ENCODE measurements at regions not wholly inside any gene's neighbourhood (a gene's known extent, or its start where the extent isn't known, plus 50 kb on each side); places are given as distances from the start of the nearest gene placed in this dataset.
"Not testable (repeated sequence)": the region's sequence is repeated elsewhere in the genome, so short reads cannot be mapped to it uniquely, and the experiment has no call there.

- no peak for DNase-seq (ENCODE audit: low read depth)
Measured at GRCh38 chr2:221914334-221914880, 342.3 kb upstream of the EPHA4 start.

DNA sequence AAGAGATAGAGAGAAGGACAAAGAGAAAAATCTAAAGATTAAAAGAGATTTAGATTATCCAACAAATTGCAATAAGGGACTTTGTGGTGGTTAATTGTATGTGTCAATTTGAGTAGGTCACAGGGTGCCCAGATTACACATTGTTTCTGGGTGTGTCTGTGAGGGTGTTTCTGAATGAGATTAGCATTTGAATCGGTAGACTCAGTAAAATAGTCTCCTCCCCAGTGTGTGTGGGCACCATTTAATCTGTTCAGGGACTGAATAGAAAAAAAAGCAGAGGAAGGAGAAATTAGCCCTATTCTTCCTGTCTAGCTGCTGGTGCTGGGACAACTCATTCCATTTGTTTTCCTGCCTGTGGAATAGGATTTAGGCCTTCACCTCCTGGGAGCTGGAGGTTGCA, 339.8 kb upstream of the EPHA4 start:
- DNase-seq (ENCODE audit: low read depth): no peak

GRCh38 chr2:221911321-221911720, 339.2 kb upstream of the EPHA4 start:
- no peak for DNase-seq (ENCODE audit: low read depth)

GRCh38 chr2:221908518-221908917, 336.4 kb upstream of the EPHA4 start:
- DNase-seq (ENCODE audit: low read depth): no peak

DNA sequence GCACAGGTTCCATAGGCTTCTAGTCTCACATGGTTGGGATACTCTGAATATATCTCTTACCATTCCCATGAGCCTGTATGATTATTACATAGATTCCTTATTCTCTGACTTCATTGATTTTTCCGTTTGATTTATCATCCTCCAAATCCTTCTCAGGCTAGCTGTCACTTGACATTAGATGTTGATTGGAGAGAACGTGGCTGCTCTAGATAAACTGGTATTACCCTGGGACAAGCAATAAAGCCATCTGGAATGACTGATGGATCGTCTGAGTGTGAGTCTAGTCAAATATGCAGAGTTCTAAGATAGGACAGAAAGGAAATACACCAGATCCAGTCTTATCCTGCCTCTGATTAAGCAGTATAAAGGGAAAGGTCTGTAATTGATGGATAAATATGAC, 325.6 kb upstream of the EPHA4 start:
- DNase-seq (ENCODE audit: low read depth): no peak

DNA sequence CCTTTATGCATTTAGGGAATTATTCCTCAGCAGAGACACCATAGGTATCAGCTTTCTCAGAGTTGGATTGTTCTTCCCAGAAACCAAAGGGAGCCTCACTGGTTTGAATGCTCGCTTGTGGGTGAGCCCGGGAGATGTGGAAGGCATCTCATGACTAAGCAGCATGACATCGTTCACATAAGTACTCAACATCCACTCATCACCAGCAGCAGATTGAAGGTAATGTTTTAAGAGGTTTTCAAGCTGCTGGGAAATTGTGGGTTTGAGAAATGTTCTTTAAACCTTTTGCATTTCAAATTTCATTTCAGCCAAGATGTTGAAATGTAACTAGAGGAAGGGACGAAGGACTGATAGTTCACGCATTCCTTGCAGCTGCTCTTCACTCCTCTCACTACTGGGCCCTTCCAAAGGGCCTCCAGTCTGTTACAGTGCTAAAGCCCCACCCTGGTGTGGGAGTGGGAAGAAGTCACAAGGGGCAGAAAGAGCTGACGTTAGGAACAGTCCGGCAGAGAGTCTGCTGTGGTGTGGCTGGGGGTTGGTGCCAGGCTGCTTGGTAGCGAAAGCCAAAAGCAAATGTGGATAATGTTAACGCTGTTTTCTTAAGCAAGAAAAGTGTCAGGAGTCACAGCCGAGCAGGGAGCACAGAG, 324.5 kb upstream of the EPHA4 start:
- peak; percentile 14 for DNase-seq (ENCODE audit: low read depth)

DNA sequence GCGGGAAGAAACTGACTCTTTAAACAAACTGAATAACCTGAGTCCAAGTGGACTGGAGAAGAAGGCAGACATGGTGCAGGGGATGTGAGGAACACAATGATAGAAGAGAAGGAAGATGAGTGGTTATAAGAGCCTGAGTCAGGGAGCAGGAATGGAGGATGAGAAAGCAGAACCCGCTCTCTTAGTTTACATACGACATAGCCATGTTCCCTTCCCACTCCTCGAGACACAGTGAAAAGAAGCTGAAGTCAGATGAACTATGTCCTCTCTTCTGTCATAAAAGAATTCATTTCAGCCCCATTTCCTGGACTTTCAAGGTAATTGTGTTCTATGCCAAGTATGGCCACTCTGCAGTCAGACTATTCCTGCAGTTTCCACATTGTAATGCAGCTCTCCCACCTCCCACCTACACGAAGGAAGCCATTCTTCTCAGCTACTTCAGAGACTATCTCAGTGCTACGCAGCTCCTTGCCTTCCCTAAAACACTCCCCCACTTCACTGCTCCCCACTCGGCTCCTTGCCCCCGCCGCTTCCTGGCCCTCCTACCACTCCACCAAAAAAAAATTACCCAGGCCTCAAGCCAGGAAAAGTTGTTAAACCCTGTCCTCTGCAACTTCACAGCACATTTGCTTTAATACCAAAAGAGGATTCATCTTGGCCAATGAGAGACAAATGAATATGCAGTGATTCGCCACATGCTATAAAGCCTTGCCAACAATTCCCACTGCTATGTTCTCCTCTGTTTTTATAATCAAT, 323.4 kb upstream of the EPHA4 start:
- DNase-seq (ENCODE audit: low read depth): no peak

- no peak for DNase-seq (ENCODE audit: low read depth)
Measured at GRCh38 chr2:221893501-221893900, 321.4 kb upstream of the EPHA4 start.

DNA sequence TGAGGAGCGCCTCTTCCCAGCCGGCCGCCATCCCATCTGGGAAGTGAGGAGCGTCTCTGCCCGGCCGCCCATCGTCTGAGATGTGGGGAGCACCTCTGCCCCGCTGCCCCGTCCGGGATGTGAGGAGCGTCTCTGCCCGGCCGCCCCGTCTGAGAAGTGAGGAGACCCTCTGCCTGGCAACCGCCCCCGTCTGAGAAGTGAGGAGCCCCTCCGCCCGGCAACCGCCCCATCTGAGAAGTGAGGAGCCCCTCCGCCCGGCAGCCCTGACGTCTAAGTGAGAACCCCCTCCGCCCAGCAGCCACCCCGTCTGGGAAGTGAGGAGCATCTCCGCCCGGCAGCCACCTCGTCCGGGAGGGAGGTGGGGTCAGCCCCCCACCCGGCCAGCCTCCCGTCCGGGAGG, 319.9 kb upstream of the EPHA4 start:
- not testable (repeated sequence) for DNase-seq (ENCODE audit: low read depth)

DNA sequence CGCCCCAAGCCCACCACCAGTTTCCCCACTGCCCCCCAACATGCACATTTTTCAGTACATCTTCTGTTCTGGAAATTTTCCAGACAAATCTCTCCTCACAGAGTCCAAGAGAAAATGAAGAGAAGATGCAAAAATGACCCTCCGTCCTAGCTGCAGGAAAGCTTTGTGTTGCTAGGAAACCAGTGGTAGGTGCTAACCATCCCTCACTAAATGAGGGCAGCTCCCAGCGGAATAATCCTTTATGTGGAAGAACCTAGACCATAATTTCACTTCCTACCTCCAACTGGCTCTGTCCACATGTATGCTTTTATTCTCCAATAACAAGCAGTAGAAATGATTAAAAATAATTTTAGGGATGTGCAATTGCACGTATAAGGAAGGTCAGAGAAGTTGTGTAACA, 311.9 kb upstream of the EPHA4 start:
- DNase-seq (ENCODE audit: low read depth): no peak

- DNase-seq (ENCODE audit: low read depth): no peak
Measured at GRCh38 chr2:221876016-221876415, 303.9 kb upstream of the EPHA4 start.

DNA sequence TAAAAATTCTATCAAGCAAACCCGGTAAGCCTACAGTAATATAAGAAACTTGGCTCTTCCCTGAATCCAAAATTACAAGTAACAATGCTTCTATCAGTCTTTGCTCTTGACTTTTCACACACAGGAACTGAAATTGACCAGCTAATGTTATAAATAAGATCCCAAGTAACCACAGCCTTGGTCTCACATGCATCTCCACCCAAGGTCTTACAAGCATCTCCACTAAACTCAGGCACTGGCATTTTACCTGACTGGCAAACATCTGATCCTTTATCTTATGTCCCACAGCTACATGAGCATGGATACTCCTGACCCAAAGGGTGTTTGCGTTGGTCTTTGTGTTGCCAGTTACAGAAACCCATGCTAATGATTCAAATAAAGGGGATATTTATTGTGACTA, 302.3 kb upstream of the EPHA4 start:
- no peak for DNase-seq (ENCODE audit: low read depth)

DNA sequence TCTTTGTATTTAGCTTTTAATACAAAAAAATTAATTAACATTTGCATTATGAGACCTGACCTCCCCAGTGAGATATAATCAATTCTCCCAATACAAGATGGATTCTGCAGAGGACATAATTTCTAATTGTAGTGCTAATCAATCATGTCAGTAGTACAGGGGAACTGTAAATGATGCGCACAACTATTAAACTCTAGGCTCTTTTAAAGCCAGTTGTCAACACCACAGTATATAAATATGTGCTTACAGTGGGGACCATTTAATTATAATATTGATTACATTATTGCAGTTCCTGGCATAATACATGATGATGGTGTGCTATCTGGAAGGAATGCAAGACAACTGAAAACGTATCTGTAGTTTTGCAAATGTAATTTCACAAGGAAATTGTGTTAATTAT, 285.6 kb upstream of the EPHA4 start:
- DNase-seq (ENCODE audit: low read depth): no peak

- DNase-seq (ENCODE audit: low read depth): no peak
Measured at GRCh38 chr2:221853297-221853696, 281.2 kb upstream of the EPHA4 start.

- DNase-seq (ENCODE audit: low read depth): no peak
Measured at GRCh38 chr2:221851531-221852045, 279.5 kb upstream of the EPHA4 start.

- no peak for DNase-seq (ENCODE audit: low read depth)
Measured at GRCh38 chr2:221850076-221850475, 278.0 kb upstream of the EPHA4 start.

DNA sequence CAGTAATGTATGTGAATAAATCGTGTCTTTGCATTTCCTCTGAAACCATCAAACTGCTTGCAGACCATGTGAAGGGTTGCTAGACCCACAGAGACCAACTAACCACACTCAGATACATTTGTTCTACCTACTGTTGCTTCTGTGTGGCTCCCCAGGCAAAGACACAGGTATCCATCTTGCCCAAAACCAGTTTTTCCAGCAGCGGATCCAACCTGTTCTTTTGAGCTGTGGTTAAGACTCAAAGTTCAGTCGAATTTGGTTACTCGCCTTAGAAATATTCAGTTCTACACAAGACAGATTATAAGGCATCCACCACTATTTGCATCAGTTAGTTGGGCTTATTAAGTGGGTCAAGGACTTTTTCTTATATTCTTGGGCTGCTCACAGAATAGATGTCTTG, 276.2 kb upstream of the EPHA4 start:
- DNase-seq (ENCODE audit: low read depth): no peak

DNA sequence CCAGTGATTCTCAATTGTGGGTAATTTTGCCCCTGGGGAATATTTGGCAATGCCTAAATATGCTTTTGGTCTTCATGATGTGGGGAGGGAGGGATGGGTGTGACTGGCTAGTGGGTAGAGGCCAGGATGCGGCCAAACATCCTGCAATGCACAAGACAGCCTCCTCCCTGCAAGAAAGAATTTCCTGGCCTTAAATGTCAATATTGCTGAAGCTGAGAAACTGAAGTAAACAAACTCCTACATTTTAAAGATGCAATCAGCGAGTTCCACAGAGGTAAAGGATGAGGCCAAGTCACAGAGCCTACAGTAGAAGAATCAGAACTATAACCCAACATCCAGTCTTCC, 272.9 kb upstream of the EPHA4 start:
- no peak for DNase-seq (ENCODE audit: low read depth)

DNA sequence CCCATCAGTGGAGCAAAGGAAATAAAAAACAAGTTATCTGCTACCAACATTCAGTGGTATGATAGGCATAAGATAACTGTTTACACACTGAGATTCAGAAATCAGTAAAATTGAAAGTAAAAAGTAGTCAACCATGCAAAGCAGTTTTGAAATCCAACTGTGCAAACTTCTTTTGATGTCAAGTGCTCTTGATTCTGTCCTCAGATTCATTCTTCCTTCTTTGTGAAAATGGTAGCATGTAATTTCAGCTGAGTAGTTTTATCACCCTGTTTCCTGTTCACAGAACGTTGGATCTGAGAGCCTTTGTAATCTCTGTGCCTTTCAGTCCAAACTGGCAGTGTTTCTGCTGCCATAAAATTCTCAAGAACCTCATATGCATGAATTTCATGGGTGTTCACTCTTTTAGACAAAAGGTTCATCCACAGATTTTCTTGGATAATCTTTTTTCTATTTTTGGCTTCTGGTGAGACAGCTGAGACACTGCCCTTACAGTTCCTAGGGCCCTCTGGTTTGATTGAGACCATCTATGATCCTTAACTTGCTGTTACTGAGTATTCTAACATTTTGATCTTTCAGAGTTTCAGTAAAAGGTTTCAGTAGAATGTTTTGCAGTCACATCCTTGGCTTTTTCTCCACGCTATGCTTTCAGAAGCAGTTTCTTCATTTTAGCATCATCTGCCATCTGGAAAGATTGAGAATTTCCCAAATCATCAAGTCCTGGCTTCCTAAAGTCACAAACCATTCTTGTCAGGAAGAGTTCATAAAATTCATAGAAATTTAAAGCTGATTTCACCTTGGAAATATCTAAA, 272.3 kb upstream of the EPHA4 start:
- no peak for DNase-seq (ENCODE audit: low read depth)

DNA sequence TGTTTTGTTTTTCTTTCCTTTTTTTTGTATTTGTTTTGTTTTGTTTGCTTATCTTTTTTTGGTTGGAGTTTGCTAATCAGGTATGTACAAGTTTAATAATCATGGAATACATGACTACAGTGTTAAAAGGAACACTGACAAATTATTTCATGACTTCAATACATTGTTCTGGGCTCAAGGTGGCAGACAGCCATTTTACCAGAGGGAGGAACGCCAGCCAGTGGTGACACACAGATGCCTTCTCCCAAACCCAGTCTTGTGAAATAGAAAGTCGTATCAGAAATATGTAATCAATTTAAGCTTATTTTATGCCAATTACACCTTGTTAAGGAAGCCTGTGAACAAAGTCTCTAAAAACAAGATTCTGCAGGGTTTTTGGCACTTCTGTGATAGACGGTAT, 264.0 kb upstream of the EPHA4 start:
- no peak for DNase-seq (ENCODE audit: low read depth)

GRCh38 chr2:221833966-221834365, 261.9 kb upstream of the EPHA4 start:
- DNase-seq (ENCODE audit: low read depth): no peak

DNA sequence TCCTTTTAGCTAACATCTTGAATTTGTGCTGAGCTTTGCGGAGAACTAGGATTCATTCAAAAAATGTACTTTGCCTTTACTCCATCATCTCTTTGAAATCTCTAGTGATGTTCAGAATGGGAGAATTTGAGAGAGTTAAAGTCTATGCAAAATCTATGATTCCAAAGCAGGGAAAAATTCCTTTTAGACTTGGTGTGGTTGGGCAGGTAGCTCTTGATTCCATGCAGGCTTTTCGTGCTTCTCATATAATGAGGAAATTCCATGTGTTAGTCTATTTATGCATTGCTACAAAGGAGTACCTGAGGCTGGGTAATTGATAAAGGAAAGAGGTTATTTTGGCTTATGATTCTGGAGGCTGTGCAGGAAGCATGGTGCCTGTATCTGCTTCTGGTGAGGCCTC, 258.9 kb upstream of the EPHA4 start:
- DNase-seq (ENCODE audit: low read depth): no peak

GRCh38 chr2:221822416-221822815, 250.3 kb upstream of the EPHA4 start:
- DNase-seq (ENCODE audit: low read depth): no peak

Measured in fibroblast of the conjunctiva (primary cell).